22Rv1 (cell line): ENCODE measurements at regions not wholly inside any gene's neighbourhood (a gene's known extent, or its start where the extent isn't known, plus 50 kb on each side); places are given as distances from the start of the nearest gene placed in this dataset.
A peak's percentile ranks its signal among the peaks of the same experiment; 100 is the strongest.
"Not testable (repeated sequence)": the region's sequence is repeated elsewhere in the genome, so short reads cannot be mapped to it uniquely, and the experiment has no call there.

Experiments used
- H3K27ac ChIP-seq: fragments of 450-650 bp; 2 replicates; pipeline ENCODE4 v1.5.1; 2017
- ZFX ChIP-seq: fragments of 450-650 bp; IDR thresholded peaks from 2 replicates; pipeline ENCODE4 v1.6.1; 2017; ENCODE audit warnings: antibody characterized with exemption, borderline replicate concordance
- TF ChIP-seq, protein P1 (sequence below): fragments of 450-650 bp; IDR thresholded peaks from 2 replicates; pipeline ENCODE4 v1.5.1; 2017; ENCODE audit warnings: mild to moderate bottlenecking

DNA sequence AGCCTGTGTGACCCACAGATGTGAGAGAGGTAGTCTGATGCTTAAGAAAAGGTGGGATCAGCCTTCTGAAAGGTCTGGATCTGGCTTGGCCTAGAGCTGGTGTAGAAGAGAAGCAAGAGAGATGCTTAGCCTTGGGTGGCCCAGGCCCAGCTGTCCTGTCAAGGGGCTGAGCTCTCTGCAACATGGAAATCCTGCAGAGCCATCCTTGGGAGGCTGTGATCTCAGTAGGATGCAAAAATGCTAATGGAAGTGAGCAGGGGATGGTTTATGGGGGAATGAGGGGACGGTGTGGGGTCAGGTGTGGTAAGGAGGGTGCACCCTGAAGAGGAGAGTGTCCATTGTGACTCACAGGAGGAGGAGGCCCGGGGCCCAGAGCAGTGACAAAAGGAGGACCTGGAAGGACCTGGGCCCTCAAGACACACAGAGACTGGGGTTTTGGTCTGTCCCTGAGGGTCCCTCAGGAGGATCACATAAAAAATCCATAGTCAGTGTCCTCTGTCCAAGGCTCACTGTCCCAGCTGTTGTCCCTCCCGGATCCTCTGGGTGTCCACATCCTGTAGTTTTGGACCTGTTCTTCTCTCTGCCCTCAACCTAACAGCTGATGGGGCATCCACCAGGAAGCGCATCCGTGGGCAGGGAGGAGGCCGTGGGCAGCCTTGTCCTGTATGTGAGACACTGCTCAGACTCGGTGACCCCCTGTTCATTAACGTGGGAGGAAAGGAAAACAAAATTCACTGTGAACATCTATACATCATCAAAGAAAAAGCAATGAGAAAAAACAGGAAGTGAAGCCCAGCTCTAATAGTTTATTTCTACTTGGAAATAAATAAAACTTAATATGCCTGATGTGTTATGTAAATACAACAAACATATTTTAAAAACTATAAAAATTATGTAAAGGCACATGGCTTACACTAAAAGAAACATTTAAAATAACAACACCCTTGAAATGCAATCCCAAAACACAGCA, 129.8 kb downstream of the ZNF280B start:
- no peak overlapping the region for H3K27ac ChIP-seq
- TF ChIP-seq, protein P1, sequence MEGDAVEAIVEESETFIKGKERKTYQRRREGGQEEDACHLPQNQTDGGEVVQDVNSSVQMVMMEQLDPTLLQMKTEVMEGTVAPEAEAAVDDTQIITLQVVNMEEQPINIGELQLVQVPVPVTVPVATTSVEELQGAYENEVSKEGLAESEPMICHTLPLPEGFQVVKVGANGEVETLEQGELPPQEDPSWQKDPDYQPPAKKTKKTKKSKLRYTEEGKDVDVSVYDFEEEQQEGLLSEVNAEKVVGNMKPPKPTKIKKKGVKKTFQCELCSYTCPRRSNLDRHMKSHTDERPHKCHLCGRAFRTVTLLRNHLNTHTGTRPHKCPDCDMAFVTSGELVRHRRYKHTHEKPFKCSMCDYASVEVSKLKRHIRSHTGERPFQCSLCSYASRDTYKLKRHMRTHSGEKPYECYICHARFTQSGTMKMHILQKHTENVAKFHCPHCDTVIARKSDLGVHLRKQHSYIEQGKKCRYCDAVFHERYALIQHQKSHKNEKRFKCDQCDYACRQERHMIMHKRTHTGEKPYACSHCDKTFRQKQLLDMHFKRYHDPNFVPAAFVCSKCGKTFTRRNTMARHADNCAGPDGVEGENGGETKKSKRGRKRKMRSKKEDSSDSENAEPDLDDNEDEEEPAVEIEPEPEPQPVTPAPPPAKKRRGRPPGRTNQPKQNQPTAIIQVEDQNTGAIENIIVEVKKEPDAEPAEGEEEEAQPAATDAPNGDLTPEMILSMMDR: no peak
- TF ChIP-seq ZFX: no peak

GRCh38 chr22:22380098-22381030, 128.2 kb downstream of the ZNF280B start:
- H3K27ac ChIP-seq: no peak overlapping the region
- TF ChIP-seq, protein P1: peak; percentile 55
- no peak for TF ChIP-seq ZFX

GRCh38 chr22:22381292-22381691, 127.2 kb downstream of the ZNF280B start:
- H3K27ac ChIP-seq: not testable (repeated sequence)

GRCh38 chr22:22384267-22384666, 124.3 kb downstream of the ZNF280B start:
- no peak overlapping the region for H3K27ac ChIP-seq
- TF ChIP-seq ZFX: no peak
- TF ChIP-seq, protein P1: no peak

GRCh38 chr22:22384668-22385244, 123.8 kb downstream of the ZNF280B start:
- TF ChIP-seq, protein P1: no peak
- TF ChIP-seq ZFX: no peak
- H3K27ac ChIP-seq: no peak overlapping the region

GRCh38 chr22:22386602-22387385, 121.7 kb downstream of the ZNF280B start:
- no peak overlapping the region for H3K27ac ChIP-seq
- TF ChIP-seq, protein P1: no peak
- TF ChIP-seq ZFX: no peak

- no peak overlapping the region for H3K27ac ChIP-seq
- TF ChIP-seq, protein P1: no peak
- TF ChIP-seq ZFX: no peak
Measured at GRCh38 chr22:22387386-22387736, 121.2 kb downstream of the ZNF280B start.
